HUES48 (cell line): ENCODE measurements at regions not wholly inside any gene's neighbourhood (a gene's known extent, or its start where the extent isn't known, plus 50 kb on each side); places are given as distances from the start of the nearest gene placed in this dataset.

ENCODE experiments used
- H3K27ac ChIP-seq: one replicate; pipeline ENCODE4 v1.7.0; 2013; ENCODE audit warnings: low read depth, low read length, inconsistent platforms
- H3K27me3 ChIP-seq: 2 replicates; pipeline ENCODE4 v1.6.1; 2013; ENCODE audit warnings: mild to moderate bottlenecking, low read length; ENCODE audit not compliant: control insufficient read depth, insufficient read depth
- H3K36me3 ChIP-seq: 2 replicates; pipeline ENCODE4 v1.6.1; 2013; ENCODE audit warnings: low read length; ENCODE audit not compliant: control insufficient read depth, insufficient read depth
- H3K4me1 ChIP-seq: 2 replicates; pipeline ENCODE4 v1.6.1; 2013; ENCODE audit warnings: mild to moderate bottlenecking, low read length; ENCODE audit not compliant: control insufficient read depth, insufficient read depth
- H3K4me3 ChIP-seq: 2 replicates; pipeline ENCODE4 v1.5.1; 2013; ENCODE audit warnings: mild to moderate bottlenecking, low read depth, low read length
- H3K9ac ChIP-seq: 2 replicates; pipeline ENCODE4 v1.6.1; 2013; ENCODE audit warnings: mild to moderate bottlenecking, low read depth, low read length, moderate library complexity
- H3K9me3 ChIP-seq: 2 replicates; pipeline ENCODE4 v1.6.1; 2013; ENCODE audit warnings: low read length; ENCODE audit not compliant: control insufficient read depth, insufficient read depth

- no peak overlapping the region for H3K9ac ChIP-seq
- no peaks in the 10 kb centered on the region for H3K4me1 ChIP-seq
- no peaks in the 10 kb centered on the region for H3K9me3 ChIP-seq
- H3K36me3 ChIP-seq: no peaks in the 10 kb centered on the region
- H3K27ac ChIP-seq: no peak overlapping the region
- H3K27me3 ChIP-seq: no peaks in the 10 kb centered on the region
- H3K4me3 ChIP-seq: no peak overlapping the region
Observed at GRCh38 chr5:105924366-105924765, 1746.4 kb downstream of the EFNA5 start.

DNA sequence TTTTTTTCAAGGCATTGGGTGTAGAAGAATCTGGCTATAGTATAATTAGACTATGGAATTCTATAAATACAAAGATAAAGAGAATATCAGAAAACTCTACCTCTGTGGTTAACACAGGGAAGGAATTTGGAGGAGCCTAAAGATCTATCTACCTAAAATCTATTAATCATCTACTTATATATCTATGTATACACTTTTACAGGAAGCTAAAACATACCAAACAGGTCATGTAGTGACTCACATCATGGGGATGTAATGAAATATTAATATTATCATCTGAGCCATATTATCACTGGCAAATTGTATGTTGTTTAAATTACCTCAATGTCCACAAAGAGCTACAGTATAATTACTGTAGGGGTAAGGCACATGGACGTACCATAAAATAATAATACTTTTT lies 1748.2 kb downstream of the EFNA5 start:
- Histone ChIP-seq H3K27ac (no peak overlapping the region), H3K4me1 (no peaks in the 10 kb centered on the region), H3K4me3 (no peak overlapping the region), H3K27me3 (no peaks in the 10 kb centered on the region), H3K9me3 (no peaks in the 10 kb centered on the region), H3K9ac (no peak overlapping the region), H3K36me3 (no peaks in the 10 kb centered on the region)

- Histone ChIP-seq H3K4me1 (no peaks in the 10 kb centered on the region), H3K36me3 (no peaks in the 10 kb centered on the region), H3K27ac (no peak overlapping the region)
Observed at GRCh38 chr5:105922080-105922479, 1748.7 kb downstream of the EFNA5 start.

DNA sequence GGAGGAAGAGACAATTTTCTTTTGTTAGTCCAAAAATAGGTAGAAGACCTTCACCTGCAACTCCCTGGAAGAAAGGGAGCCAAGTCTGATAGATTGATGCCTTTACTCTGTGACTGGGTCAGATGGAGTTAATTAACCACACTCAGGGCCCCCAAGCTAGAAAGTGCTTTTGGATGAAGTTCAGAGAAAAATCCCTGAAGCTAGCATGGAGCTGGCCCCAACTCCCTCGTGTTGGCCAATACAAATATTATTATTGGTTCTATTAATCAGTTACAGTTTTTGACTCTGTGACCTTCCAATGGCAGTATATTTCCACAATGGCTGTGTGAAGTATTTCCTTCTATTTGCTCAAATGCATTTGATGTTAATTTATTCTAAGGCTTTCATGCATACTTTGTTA lies 1753.5 kb downstream of the EFNA5 start:
- Histone ChIP-seq H3K27me3 (no peaks in the 10 kb centered on the region), H3K9me3 (no peaks in the 10 kb centered on the region), H3K4me1 (no peaks in the 10 kb centered on the region), H3K36me3 (no peaks in the 10 kb centered on the region), H3K4me3 (no peak overlapping the region), H3K9ac (no peak overlapping the region), H3K27ac (no peak overlapping the region)

More at GRCh38 chr5:105922080-105922479, 1748.7 kb downstream of the EFNA5 start:
- no peaks in the 10 kb centered on the region for H3K27me3 ChIP-seq
- H3K9ac ChIP-seq: no peak overlapping the region
- H3K9me3 ChIP-seq: no peaks in the 10 kb centered on the region
- H3K4me3 ChIP-seq: no peak overlapping the region

DNA sequence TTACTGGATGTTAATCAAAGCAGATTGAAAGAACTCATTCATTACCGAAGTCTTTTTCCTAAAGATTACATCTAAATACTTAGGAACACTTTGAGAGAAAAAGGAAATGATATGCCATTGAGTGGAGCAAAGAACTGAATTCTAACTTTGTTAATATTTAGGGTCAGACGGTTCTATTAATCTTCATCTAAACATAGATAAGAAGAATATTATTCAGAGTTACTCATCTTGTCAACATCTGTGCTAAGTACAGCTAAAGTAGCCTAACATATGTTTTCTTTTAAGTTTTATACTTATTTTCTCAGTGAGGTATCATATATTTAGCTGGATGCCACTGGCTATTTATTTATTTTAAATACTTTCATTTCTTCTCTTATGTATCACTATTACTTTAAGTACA lies 1763.7 kb downstream of the EFNA5 start:
- no peak overlapping the region for H3K9ac ChIP-seq
- H3K4me1 ChIP-seq: no peaks in the 10 kb centered on the region
- no peak overlapping the region for H3K4me3 ChIP-seq
- H3K27ac ChIP-seq: no peak overlapping the region
- H3K9me3 ChIP-seq: no peaks in the 10 kb centered on the region
- no peaks in the 10 kb centered on the region for H3K27me3 ChIP-seq
- no peaks in the 10 kb centered on the region for H3K36me3 ChIP-seq

DNA sequence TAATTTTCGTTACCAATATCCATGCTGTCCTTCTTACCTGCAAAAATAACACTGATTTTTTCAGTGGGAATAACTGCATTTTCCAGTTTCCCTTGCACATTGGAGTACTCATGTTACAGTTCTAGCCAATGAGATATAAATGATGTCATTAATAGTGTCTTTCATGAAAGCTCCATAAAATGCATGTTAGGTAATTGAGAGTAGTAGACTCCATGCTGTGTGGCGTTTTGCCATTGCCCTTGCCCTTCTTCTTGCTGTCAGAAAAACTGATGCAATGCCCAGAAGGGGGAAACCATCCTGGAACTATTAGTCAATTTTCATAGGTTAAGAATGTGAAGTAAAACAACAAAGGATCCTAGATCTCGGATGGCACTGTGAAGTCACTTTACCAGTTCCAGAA lies 1765.3 kb downstream of the EFNA5 start:
- Histone ChIP-seq H3K9ac (no peak overlapping the region), H3K9me3 (no peaks in the 10 kb centered on the region), H3K4me1 (no peaks in the 10 kb centered on the region), H3K36me3 (no peaks in the 10 kb centered on the region), H3K27me3 (no peaks in the 10 kb centered on the region), H3K27ac (no peak overlapping the region), H3K4me3 (no peak overlapping the region)

DNA sequence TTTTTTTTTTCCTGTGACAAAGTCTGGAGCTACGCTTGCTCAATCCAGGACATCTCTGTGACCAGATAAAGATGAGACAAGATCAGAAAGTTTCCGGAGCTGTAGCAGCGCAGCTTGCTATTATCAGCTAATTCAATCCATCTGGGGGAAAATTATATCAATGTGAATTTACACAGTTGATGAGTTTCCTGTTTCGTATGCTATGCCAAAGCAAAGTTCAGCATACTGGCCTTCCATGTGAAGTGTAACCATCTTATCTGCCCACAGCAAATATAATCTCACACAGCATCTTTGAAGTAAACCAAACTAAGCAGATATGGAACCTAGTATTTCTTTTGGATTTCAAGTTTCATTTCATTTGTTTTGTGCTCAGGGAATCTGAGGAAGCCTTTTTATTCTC lies 1767.7 kb downstream of the EFNA5 start:
- Histone ChIP-seq H3K4me3 (no peak overlapping the region), H3K27ac (no peak overlapping the region), H3K4me1 (0 out of 2 replicates have a peak, but pooled peaks cover 4% of the 10 kb centered on the region), H3K9ac (no peak overlapping the region), H3K27me3 (no peaks in the 10 kb centered on the region), H3K36me3 (no peaks in the 10 kb centered on the region), H3K9me3 (no peaks in the 10 kb centered on the region)

DNA sequence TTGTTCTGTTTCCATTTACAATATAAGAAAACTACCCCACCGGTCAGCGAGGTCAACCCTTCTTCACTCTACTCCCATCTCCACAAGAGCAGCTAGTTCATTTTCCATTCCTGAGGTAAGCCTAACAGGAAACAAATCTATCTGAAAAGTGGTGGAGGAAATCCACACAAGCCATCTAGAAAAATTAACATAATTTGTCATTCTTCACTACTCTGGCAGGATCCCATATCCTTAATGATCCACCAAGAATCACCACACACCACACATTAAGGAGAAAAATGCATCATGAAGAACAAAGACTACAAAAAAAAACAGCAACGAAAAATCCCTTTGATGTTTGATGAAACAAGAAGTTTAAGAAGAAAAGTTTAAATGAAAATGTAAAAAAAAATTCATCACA lies 1771.0 kb downstream of the EFNA5 start:
- no peak overlapping the region for H3K4me3 ChIP-seq
- peaks cover 9% of the 10 kb centered on the region; the same call in 1 of the 2 replicates for H3K4me1 ChIP-seq
- H3K9ac ChIP-seq: no peak overlapping the region
- H3K27ac ChIP-seq: no peak overlapping the region
- H3K36me3 ChIP-seq: no peaks in the 10 kb centered on the region
- no peaks in the 10 kb centered on the region for H3K9me3 ChIP-seq
- no peaks in the 10 kb centered on the region for H3K27me3 ChIP-seq

- no peak overlapping the region for H3K4me3 ChIP-seq
- H3K27ac ChIP-seq: no peak overlapping the region
- no peaks in the 10 kb centered on the region for H3K27me3 ChIP-seq
- no peaks in the 10 kb centered on the region for H3K9me3 ChIP-seq
- no peak overlapping the region for H3K9ac ChIP-seq
- H3K36me3 ChIP-seq: no peaks in the 10 kb centered on the region
- peaks cover 9% of the 10 kb centered on the region; the same call in 1 of the 2 replicates for H3K4me1 ChIP-seq
Observed at GRCh38 chr5:105898183-105898582, 1772.6 kb downstream of the EFNA5 start.

DNA sequence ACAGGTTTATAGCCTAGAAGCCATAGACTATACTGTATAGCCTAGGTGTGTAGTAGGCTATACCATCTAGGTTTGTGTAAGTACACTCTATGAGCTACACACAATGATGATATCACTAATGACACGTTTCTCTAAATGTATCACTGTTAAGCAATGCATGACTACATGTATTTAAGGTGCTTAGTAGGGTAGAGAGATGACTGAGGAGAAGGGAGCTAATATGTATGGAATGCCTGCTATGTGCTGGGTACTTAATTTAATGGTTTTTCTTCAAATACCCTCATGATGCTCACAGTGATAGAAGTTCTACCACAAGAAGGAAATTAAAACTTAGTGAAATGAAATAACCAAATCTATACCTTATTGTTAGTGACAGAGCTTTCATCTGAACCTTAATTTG lies 1785.5 kb downstream of the EFNA5 start:
- H3K27me3 ChIP-seq: no peaks in the 10 kb centered on the region
- no peak overlapping the region for H3K4me3 ChIP-seq
- no peak overlapping the region for H3K9ac ChIP-seq
- H3K4me1 ChIP-seq: no peaks in the 10 kb centered on the region
- no peaks in the 10 kb centered on the region for H3K36me3 ChIP-seq
- no peak overlapping the region for H3K27ac ChIP-seq
- H3K9me3 ChIP-seq: no peaks in the 10 kb centered on the region

- Histone ChIP-seq H3K4me1 (no peaks in the 10 kb centered on the region), H3K27ac (no peak overlapping the region), H3K36me3 (no peaks in the 10 kb centered on the region), H3K9ac (no peak overlapping the region), H3K27me3 (no peaks in the 10 kb centered on the region), H3K4me3 (no peak overlapping the region), H3K9me3 (no peaks in the 10 kb centered on the region)
Observed at GRCh38 chr5:105882956-105883481, 1787.7 kb downstream of the EFNA5 start.

GRCh38 chr5:105878402-105878801 lies 1792.3 kb downstream of the EFNA5 start:
- no peaks in the 10 kb centered on the region for H3K36me3 ChIP-seq
- H3K4me3 ChIP-seq: no peak overlapping the region
- H3K4me1 ChIP-seq: no peaks in the 10 kb centered on the region
- no peaks in the 10 kb centered on the region for H3K9me3 ChIP-seq
- H3K27ac ChIP-seq: no peak overlapping the region
- H3K9ac ChIP-seq: no peak overlapping the region
- H3K27me3 ChIP-seq: no peaks in the 10 kb centered on the region
